Colon (tissue), 2 donors: ENCODE measurements at regions not wholly inside any gene's neighbourhood (a gene's known extent, or its start where the extent isn't known, plus 50 kb on each side); places are given as distances from the start of the nearest gene placed in this dataset.
"Not testable (repeated sequence)": the region's sequence is repeated elsewhere in the genome, so short reads cannot be mapped to it uniquely, and the experiment has no call there.

Experiments
- FAIRE-seq: peaks from 2 replicates; lab custom pipeline; 2012; peaks lifted over from hg19 to GRCh38; lab: Jason Lieb, UNC
- donor health status: control.
- donor health status: control.

GRCh38 chr2:109669731-109670130, 55.6 kb downstream of the SOWAHC start:
- no peak for FAIRE-seq

GRCh38 chr2:109670556-109671411, 56.6 kb downstream of the SOWAHC start:
- FAIRE-seq = no peak

DNA sequence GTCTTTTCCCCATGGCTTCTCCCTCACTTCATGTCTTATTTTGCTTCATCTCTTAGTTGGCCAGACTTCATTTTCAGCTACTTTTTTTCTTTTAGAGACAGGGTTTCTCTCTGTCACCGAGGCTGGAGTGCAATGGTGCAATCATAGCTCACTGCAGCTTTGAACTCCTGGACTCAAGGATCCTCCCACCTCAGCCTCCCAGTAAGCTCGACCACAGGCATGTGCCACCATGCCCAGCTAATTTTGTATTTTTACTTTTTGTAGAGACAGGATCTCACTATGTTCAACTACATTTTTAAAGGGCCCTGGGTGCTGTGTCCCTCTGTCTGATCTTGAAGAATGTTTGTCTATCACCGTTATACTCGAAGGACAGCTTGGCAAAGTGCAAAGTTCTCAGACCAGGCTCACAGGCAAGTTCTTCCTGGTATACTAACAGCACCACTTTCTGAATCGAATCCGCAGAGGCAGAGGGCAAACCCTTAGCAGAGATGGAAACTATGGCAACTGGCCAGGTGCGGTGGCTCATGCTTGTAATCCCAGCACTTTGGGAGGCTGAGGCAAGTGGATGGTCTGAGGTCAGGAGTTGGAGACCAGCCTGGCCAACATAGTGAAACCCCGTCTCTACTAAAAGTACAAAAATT, 60.9 kb downstream of the SOWAHC start:
- FAIRE-seq = no peak

DNA sequence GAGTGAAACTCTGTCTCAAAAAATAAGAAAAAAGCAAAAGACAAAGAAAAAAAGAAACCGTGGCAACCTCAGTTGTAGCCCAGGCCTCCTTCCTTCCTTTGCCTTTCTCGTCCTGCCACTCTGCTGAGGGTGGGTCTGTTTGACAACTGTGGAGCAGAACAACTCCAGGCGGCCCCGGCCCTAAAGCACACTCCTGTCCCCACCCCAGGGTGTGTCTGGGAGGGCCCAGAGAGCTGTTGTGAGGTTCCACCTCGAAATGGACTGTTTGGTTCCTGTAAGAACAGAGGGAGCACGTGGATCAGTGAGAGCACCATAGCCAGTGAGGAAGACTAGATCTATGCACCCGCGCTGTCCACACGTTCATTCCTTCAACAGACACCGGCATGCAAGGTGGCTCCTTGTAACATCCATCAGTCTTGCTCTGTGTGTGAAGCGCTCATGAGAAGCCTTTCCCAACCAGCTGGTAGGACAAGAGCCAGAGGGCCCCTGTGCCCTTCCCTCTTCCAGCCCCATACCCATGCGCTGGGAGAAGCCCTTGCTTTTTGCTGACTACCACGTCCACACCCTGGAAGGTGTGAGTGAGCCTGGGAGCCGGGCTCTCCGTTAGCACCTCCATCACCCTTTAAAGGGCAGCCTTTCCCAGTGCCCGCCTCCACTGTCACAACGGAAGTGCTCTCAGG, 61.6 kb downstream of the SOWAHC start:
- no peak for FAIRE-seq

GRCh38 chr2:109676346-109676902, 62.3 kb downstream of the SOWAHC start:
- no peak for FAIRE-seq

DNA sequence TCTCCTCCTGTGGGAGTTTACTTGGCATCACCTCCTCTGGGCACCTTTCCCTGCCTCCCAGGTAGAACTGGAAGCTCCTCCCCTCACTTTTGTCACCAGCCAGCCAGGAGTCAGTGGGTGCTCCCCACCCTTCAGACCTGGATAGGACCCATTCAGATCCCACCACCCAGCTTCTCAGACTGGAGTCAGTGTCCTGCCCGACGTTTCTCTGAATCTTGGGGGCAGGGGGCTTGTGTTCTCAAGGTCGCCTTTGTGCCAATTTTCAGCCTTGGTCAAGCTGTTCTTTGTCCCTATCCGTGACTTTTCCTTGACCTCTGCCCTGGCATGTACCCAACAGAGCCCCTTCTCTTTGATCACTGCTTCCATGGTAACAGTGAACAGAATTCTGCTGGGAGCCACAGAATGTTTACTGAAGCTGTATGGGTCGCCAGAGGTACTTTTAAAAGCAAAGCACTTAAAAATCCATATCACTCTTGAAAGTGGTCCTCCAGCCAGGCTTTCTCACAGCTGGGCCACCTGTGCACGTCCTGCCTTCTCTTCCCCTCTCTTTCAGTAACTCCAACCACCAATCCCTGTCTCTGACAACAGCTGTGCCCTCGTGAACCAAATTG, 63.1 kb downstream of the SOWAHC start:
- not testable (repeated sequence) for FAIRE-seq

GRCh38 chr2:109677835-109678580, 63.8 kb downstream of the SOWAHC start:
- no peak for FAIRE-seq

- not testable (repeated sequence) for FAIRE-seq
Measured at GRCh38 chr2:109678724-109679201, 64.6 kb downstream of the SOWAHC start.

DNA sequence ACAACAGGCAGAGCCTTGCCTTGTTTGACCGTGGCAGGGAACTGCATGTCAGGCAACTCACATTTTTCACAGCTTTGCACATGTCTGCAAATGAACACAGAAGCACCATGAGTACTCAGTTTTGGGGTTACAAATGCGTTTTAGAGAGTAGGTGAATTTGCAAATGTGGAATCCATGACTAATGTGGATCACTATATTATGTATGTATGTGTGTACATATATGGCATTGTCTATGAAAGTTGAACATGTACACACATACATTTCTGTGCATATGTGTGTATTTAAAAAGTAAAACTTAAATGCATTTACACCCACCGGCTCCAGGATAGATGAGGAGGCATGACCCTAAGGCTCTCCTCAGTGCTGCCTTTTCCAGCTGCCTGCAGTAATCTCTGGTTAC, 65.1 kb downstream of the SOWAHC start:
- no peak for FAIRE-seq

DNA sequence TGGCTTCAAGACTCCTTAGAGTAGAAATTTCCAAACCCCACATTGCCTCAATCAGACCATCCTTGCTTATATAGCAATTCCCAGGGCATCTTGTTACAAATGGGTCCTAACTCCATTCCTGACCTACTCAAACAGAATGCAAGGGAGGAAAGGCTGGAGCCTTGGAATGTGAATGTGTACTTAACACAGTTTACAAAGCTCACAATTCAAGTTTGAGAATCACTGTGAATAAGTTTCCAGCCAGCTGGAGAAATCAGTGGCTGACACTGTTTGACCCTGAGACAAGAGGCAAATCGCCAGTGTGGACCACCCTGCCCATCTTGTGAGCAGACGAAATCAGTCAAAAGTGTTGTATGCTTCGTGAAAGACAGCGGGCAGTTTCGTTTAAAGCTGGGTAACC, 65.5 kb downstream of the SOWAHC start:
- no peak for FAIRE-seq

- no peak for FAIRE-seq
Measured at GRCh38 chr2:109680523-109681297, 66.5 kb downstream of the SOWAHC start.

DNA sequence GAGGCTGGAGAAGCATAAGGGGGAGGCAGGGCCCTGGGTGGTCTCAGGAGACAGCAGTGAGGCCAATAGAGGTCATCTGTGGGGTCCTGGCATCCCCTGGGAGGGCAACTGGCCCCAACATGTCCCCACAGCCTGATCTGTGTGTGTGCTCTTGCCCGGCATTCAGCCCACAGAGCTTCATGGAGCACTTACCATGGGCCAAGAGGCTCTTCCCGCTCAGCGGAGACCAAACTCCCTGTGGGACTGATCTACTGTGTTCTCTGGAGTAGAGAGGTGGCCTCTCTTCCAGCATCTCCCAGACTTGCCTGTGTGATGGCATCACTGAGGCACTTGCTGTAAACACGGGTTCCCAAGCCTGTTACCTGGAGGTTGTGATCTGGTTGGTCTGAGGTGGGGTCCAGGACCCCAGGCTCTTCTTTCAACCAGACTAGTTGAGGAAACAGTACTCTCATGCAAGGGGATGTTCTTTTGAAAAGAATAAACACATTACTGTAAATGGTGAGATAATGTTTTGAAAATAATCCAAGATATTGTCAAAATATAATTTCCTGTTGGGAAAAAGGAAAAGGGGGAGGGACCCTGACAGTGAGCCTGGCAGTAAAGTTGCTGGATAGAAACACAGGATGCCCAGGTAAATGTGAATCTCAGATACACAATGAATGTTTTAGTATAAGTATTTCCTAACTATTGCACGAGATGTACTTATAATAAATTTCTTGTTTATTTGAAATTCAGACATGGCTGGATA, 67.6 kb downstream of the SOWAHC start:
- FAIRE-seq = no peak

- no peak for FAIRE-seq
Measured at GRCh38 chr2:109683452-109683851, 69.3 kb downstream of the SOWAHC start.

- no peak for FAIRE-seq
Measured at GRCh38 chr2:109685453-109685852, 71.3 kb downstream of the SOWAHC start.

DNA sequence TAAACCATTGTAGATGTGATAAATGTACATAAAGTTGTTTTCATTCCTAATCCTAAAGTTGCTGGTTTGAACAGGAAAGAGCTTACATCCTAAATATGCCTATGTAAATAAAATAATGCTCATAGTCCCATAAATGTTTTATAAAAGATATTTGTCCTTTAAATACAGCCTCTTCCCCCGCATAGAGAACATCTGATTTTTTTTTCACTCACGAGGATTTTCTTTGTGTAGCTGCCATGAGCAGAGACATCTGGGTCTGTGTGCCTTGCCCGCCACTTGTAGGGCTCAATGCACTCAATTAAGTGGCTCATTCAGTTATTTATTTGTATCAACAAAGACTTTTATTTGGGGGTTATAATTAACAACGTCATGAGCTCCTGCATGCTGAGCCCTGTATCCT, 72.8 kb downstream of the SOWAHC start:
- FAIRE-seq = no peak

DNA sequence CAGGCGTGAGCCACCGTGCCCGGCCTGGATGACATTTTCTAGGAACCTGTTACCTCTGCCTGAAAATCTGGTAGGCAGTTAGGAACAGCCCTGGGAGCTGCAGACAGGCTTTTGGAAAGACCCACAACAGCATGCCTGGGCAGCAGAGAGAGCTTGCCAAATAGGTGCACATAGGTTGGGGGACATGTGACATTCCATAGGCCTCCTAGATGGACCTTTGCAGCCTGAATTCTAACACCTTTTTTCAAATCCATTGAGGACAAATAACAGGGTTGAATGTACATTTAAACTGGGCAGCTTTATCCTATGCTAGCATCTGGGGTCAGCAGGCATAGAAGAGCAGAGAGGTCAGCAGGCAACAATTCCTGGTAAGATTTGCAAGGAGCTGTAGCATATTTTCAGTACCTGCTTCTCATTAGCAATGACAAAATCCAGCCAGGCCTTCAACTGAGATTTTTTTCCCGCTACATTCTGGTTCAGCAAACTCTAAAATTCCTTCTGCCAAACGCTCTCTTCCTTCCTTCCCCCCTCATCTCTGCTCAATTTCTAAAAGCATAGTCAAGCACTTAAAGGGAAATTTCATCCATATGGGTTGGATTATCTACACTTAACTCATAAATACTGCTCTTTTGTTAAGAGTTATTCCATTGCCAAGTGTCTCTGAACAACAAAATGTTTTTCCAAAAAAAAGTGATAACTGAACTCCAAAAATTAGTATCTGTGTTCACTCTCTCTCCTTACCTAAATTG, 75.2 kb downstream of the SOWAHC start:
- FAIRE-seq = no peak

DNA sequence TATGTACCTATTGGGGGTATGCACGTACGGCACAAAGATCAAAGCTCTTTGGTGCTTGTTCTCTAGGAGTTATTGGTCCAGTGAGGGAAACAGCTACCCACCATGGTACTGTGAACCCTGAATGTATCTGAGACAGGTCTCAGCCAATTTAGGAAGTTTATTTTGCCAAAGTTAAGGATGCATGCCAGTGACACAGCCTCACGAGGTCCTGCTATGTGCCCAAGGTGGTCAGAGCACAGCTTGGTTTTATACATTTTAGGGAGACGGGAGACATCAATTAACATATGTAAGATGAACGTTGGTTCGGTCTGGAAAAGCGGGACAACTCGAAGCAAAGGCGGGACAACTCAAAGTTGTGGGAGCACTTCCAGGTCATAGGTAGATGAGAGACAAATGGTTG, 75.8 kb downstream of the SOWAHC start:
- FAIRE-seq = no peak

DNA sequence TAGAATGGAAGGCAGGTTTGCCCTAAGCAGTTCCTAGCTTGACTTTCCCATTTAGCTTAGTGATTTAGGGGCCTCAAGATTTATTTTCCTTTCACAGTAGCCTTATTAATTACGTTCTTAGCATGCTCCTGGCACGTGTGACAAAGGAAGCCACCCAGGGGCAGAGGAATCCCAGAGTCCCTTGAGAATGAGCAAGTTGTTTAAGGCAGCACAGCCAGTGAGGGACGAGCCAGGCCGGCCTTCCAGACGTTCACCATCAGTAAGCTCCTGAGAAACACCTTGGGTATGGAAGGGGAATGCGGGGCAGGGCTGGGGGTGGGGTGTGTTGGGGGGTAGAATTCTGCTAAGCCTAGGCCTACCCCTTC, 76.3 kb downstream of the SOWAHC start:
- no peak for FAIRE-seq

DNA sequence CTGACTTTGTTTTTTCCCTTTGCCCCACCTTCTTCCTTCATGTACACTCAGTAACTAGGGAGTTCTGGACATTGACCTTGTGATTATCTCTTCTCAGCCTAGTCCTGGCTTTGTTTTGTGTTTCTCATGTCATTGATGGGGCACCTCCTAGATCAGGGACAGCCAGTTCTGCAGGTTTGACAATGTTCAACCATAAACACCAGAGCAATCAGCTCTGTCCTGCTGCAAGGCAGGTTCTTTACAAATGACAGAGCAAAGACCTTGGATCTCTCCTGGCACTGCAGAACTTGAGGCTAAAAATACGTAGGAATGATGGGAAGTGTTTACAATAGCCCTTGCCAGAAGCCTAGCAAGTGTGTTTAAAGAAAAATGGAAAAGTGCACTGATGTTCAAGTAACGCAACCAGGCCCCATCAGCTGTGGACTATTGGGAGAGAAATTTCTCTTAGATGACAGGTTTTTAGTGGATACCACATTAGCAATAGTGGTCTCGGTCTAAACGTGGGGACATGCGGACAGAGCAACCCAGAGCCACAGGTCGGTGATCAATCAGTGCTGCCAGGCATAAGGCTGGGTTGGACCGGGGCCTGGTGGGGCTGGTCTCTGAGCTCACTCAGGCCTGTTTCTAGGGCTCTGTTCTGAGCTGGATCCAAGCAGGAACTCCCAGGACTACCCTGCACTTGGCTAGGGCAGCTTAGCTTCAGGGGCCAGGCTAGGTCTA, 76.8 kb downstream of the SOWAHC start:
- FAIRE-seq = no peak
